AG09309 (cell line): ENCODE measurements at regions not wholly inside any gene's neighbourhood (a gene's known extent, or its start where the extent isn't known, plus 50 kb on each side); places are given as distances from the start of the nearest gene placed in this dataset.
"Not testable (repeated sequence)": the region's sequence is repeated elsewhere in the genome, so short reads cannot be mapped to it uniquely, and the experiment has no call there.

Source experiments
- DNase-seq: peaks from one replicate; pipeline ENCODE4 v3.0.0-alpha.2; 2010; ENCODE audit warnings: low read depth
- H3K4me3 ChIP-seq: 2 replicates; pipeline ENCODE4 v1.5.1; 2011; ENCODE audit warnings: mild to moderate bottlenecking, low read depth, low read length, moderate library complexity; ENCODE audit not compliant: control insufficient read depth
- TF ChIP-seq, protein P1 (sequence below): IDR thresholded peaks from 2 replicates; pipeline ENCODE4 v1.5.1; 2011; ENCODE audit warnings: mild to moderate bottlenecking, low read depth, low read length, inconsistent platforms; ENCODE audit not compliant: insufficient read depth, control insufficient read depth; ENCODE audit errors: missing control alignments

DNA sequence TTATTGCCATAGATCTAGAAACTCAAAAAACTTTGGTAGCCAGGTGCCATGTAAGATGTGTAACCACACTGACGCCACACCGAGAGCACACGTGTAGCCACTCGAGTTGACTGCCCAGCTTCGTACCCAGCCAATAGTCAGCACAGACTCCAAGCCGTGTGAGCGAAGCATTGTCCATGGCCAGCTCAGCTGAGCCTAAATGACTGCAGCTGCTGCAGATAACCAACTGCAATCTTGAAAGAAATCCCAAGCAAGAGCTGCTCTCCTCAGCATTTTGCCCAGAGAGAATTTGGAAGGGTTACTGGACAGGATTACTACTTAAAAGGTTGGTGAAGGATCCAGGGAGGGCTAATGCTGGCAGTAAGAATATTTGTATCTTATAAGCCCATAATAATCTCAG is 193.0 kb upstream of the THRB start:
- DNase-seq = no peak
- TF ChIP-seq, protein P1, sequence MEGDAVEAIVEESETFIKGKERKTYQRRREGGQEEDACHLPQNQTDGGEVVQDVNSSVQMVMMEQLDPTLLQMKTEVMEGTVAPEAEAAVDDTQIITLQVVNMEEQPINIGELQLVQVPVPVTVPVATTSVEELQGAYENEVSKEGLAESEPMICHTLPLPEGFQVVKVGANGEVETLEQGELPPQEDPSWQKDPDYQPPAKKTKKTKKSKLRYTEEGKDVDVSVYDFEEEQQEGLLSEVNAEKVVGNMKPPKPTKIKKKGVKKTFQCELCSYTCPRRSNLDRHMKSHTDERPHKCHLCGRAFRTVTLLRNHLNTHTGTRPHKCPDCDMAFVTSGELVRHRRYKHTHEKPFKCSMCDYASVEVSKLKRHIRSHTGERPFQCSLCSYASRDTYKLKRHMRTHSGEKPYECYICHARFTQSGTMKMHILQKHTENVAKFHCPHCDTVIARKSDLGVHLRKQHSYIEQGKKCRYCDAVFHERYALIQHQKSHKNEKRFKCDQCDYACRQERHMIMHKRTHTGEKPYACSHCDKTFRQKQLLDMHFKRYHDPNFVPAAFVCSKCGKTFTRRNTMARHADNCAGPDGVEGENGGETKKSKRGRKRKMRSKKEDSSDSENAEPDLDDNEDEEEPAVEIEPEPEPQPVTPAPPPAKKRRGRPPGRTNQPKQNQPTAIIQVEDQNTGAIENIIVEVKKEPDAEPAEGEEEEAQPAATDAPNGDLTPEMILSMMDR = no peak
- H3K4me3 ChIP-seq = no peak overlapping the region

DNA sequence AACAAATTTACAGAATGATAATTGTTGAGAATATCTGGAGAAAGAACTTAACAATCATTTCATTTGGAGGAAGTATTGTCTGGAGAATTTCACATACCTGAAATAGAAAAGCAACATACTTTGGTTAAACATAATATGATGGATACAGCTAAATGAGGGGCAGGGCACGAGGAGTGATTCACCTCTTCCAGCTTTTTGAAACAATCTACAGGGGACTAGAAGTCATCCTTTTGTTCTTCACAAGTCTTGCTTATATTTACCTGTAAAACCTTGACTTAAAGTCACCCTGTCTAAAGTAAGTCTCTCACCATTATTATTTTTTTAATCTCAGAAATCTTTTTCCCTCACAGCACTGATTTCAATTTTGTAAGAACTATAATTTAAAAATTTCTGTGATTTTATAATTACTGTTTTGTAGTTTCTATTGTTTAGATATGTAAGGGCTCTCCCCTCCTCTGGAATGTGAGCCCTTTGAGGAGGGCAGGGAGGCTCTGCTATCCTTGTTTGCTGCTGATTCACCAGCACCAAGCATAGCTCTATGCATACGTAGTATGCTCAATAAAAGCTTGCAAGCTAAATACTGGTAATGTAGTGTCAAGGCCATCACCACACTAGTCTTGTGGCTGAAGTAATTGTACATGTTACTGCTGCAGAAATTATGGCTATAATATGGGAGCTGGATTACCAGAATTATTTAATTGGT is 193.9 kb upstream of the THRB start:
- DNase-seq = no peak
- TF ChIP-seq, protein P1 = no peak
- no peak overlapping the region for H3K4me3 ChIP-seq

DNA sequence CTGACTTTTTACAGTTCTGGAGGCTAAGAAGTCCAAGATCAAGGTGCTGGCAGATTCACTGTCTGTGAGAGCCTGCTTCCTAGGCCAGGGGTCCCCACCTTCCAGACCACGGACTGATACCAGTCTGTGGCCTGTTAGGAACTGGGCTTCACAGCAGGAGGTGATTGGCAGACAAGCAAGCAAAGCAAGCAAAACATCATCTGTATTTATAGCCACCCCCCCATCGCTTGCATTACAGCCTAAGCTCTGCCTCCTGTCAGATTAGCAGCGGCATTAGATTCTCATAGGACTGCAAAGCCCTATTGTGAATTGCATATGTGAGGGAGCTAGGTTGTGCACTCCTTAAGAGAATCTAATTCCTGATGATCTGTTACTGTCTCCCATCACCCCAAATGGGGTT is 194.7 kb upstream of the THRB start:
- TF ChIP-seq, protein P1 = no peak
- no peak for DNase-seq
- H3K4me3 ChIP-seq = no peak overlapping the region

DNA sequence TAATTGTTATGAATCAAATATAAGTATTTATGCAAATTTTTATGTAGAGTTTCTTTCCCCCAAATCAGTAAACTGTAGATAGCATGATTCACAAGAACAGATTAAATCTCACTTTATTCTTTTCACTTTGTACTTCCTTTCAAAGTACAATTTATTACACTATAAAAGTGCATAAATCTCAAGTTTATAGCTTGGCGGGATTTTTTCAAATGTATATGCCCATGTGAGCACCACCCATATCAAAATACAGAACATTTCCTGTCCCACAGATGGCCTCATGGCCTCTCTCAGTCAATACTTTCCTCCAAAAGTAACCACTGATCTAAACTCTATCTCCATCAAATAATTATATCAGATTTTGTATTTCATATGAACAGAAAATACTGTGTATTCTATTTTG is 196.1 kb upstream of the THRB start:
- DNase-seq = no peak
- TF ChIP-seq, protein P1 = no peak

DNA sequence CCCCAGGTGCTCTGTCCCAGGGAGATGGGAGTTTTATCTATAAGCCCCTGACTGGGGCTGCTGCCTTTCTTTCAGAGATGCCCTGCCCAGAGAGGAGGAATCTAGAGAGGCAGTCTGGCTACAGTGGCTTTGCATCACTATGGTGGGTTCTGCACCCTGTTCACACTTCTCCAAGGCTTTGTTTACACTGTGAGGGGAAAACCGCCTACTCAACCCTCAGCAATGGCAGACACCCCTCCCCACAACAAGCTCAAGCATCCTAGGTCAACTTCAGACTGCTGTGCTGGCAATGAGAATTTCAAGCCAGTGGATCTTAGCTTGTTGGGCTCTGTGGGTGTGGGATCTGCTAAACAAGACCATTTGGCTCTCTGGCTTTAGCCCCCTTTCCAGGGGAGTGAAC is 204.4 kb upstream of the THRB start:
- H3K4me3 ChIP-seq = not testable (repeated sequence)

More for the DNA sequence above, 196.1 kb upstream of the THRB start:
- no peak overlapping the region for H3K4me3 ChIP-seq

DNA sequence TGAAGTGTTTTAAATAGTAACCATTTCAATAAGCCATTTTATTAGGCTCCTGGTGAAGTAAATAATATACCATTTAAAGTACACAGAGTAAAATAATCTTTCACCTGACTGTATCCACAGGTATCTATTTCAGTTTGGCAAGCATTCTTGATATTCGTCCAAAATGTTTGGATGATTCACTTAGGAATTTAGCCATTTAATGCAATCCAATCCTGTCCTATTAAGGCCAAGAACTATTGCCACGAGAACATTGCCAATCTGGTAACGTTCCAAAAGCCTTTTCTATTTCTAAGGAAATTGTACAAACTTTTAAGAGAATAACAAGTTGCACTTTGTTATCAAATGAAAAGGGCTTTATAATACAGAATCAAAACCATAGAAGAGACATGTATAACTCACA is 209.8 kb upstream of the THRB start:
- no peak for DNase-seq
- TF ChIP-seq, protein P1 = no peak

More for the DNA sequence above, 204.4 kb upstream of the THRB start:
- not testable (repeated sequence) for DNase-seq

DNA sequence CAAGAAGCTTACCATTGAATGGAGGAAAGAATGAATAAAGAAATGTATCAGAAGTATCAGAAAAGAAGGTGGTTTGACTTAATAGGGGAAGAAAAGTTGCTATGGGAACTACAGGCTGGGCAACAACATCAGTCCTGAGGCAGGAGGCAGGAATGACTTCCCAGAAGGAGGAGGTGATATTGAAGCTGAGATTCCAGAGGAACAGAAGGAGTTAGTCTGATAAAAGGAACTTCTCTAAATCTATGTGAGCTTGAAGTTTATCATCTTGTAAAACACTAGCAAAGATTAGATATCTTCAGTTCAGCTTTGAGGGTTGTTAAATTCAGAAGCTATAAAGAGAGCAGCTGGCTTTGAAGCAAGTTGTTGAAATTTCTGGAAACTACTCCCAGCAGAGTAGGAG is 213.3 kb upstream of the THRB start:
- no peak for DNase-seq
- TF ChIP-seq, protein P1 = no peak
- no peak overlapping the region for H3K4me3 ChIP-seq

More for the DNA sequence above, 209.8 kb upstream of the THRB start:
- no peak overlapping the region for H3K4me3 ChIP-seq
